Gastrocnemius medialis (tissue), 4 donors: ENCODE measurements at regions not wholly inside any gene's neighbourhood (a gene's known extent, or its start where the extent isn't known, plus 50 kb on each side); places are given as distances from the start of the nearest gene placed in this dataset.

Source experiments
- ATAC-seq, 2 donors: fragments of 150-250 bp; one replicate each; pipeline ENCODE4 v1.9.1; 2016
- DNase-seq, 2 donors: peaks; one replicate each; pipeline ENCODE4 v3.0.0-alpha.2; 2019
- H3K27ac ChIP-seq, 4 donors: fragments of 200-600 bp; sonication (generic); 1 replicate in 1 of 4; 2 replicates in 3 of 4; pipeline ENCODE4 v1.5.1; 2016 to 2018; ENCODE audit warnings: mild to moderate bottlenecking in 2 of 4, moderate library complexity in 1 of 4
- H3K27me3 ChIP-seq, 3 donors: fragments of 200-600 bp; sonication (generic) in 2 of 3; 1 replicate in 1 of 3; 2 replicates in 2 of 3; pipeline versions ENCODE4 v1.5.1 to v1.6.0; 2016 to 2019; ENCODE audit warnings: mild to moderate bottlenecking in 1 of 3, moderate library complexity in 1 of 3
- H3K36me3 ChIP-seq, 2 donors: fragments of 200-600 bp; sonication (generic) in 1 of 2; one replicate each; pipeline ENCODE4 v1.5.1; 2017 to 2018
- H3K4me1 ChIP-seq, 2 donors: fragments of 200-600 bp; sonication (generic) in 1 of 2; one replicate each; pipeline ENCODE4 v1.5.1; 2016 to 2017; ENCODE audit warnings: mild to moderate bottlenecking in 2 of 2
- H3K4me3 ChIP-seq, 4 donors: fragments of 200-600 bp; sonication (generic) in 3 of 4; 1 replicate in 1 of 4; 2 replicates in 3 of 4; pipeline ENCODE4 v1.5.1; 2016 to 2019; ENCODE audit warnings: mild to moderate bottlenecking in 2 of 4
- H3K9me3 ChIP-seq, 3 donors: fragments of 200-600 bp; sonication (generic) in 2 of 3; 1 replicate in 1 of 3; 2 replicates in 2 of 3; pipeline ENCODE4 v1.5.1; 2016 to 2019
- POLR2A ChIP-seq, 2 donors: fragments of 450-650 bp; IDR thresholded peaks; one replicate each; pipeline ENCODE4 v1.6.1; 2017; ENCODE audit warnings: antibody characterized with exemption in 2 of 2, mild to moderate bottlenecking in 2 of 2, moderate library complexity in 2 of 2
- in situ Hi-C, 4 donors: fragments of 200-750 bp; cut with MboI; loops; one replicate each; pipeline versions ENCODE4 v1.15.0 to v1.8.0; 2017; ENCODE audit warnings: low sequenced_read_pairs in 4 of 4
- intact Hi-C: fragments of 100-400 bp; cut with DNase I; formaldehyde crosslinking; loops from one replicate; pipeline ENCODE4 v1.15.1; 2023; ENCODE audit warnings: low total_unique reads
- TF ChIP-seq, protein P1 (sequence below), 5 experiments: fragments of 450-650 bp in 3 of 5; fragments of 200-600 bp in 2 of 5; sonication (generic) in 2 of 5; IDR thresholded peaks in 4 of 5; conservative IDR thresholded peaks in 1 of 5; 1 replicate in 4 of 5; 2 replicates in 1 of 5; pipeline ENCODE4 v1.5.1; 2016 to 2019; ENCODE audit warnings: antibody characterized with exemption in 5 of 5, mild to moderate bottlenecking in 3 of 5, moderate library complexity in 3 of 5

DNA sequence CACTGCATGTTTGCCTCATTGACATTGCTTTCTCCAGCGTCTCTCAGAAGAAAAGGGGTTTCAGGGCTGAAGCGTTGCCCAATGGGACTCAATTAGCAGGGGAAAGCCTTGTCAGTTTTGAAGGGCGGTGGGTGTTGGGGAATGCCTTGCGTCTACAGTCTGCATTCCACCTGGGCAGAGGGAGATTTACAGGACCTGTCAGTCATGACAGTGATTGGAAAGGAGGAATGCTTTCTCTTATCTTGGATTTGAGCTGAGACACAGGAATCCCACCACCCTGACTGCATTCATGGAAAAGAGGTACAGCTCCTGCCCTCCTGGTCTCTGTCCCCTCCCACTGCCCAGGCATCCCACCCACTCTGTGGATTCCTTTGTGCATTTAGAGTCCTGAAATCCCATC lies 123.9 kb downstream of the ACKR3 start:
- Histone ChIP-seq H3K27me3 (no peaks in the 10 kb centered on the region), H3K27ac (no peak overlapping the region), H3K36me3 (no peaks in the 10 kb centered on the region), H3K4me1 (peaks cover 0 to 5% of the 10 kb centered on the region in 2 donors), H3K9me3 (no peaks in the 10 kb centered on the region), H3K4me3 (no peak overlapping the region)
- TF ChIP-seq, protein P1, sequence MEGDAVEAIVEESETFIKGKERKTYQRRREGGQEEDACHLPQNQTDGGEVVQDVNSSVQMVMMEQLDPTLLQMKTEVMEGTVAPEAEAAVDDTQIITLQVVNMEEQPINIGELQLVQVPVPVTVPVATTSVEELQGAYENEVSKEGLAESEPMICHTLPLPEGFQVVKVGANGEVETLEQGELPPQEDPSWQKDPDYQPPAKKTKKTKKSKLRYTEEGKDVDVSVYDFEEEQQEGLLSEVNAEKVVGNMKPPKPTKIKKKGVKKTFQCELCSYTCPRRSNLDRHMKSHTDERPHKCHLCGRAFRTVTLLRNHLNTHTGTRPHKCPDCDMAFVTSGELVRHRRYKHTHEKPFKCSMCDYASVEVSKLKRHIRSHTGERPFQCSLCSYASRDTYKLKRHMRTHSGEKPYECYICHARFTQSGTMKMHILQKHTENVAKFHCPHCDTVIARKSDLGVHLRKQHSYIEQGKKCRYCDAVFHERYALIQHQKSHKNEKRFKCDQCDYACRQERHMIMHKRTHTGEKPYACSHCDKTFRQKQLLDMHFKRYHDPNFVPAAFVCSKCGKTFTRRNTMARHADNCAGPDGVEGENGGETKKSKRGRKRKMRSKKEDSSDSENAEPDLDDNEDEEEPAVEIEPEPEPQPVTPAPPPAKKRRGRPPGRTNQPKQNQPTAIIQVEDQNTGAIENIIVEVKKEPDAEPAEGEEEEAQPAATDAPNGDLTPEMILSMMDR (IDR thresholded peaks at IDR 0.05 in 4 of 5, conservative IDR thresholded peaks at IDR 0.05 in 1 of 5): no peak
- TF ChIP-seq POLR2A (IDR thresholded peaks at IDR 0.05): no peak
- intact Hi-C loops: no loop called here
- ATAC-seq (no peak), DNase-seq (no peak)
- in situ Hi-C loops: no loop called here

DNA sequence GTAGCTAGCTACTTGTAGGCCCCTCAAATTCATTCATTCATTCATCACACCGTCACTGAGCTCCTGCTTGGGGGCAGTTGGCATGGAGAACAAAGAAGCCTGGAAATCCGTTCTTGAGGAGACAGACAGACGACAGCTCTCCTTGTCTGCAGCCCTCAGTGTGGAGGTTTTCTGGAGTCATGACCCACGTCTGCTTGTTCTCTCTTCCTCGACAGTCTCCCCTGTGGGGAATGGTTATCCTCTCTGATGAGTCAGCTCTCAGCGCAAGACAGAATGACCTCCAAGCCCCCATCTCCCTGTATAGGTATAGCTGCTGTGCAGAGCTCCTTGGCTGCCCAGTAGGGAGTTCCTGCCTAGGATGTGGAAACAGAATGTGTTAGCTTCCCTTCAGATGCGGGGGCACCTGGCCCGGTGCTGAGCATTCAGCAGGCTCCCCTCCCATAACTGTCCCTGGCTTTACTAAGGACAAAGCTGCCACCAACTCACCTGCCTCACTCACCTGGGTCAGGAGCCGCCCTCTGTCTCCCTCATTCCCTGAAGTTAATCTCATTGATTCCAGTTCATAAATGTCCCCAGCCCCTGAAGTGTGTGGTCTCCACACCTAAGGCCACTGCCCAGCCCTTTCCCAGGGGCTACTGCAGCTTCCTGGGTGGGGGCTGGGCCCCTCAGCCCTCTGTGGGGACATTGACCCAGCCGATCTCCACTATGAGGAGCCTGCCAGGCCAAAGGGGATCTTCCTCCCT lies 124.7 kb downstream of the ACKR3 start:
- intact Hi-C loops (no loop called here), in situ Hi-C loops (no loop called here)
- TF ChIP-seq, protein P1 (IDR thresholded peaks at IDR 0.05 in 4 of 5, conservative IDR thresholded peaks at IDR 0.05 in 1 of 5): no peak
- no peak for TF ChIP-seq POLR2A (IDR thresholded peaks at IDR 0.05)
- Histone ChIP-seq H3K4me1 (peaks cover 0 to 3% of the 10 kb centered on the region in 2 donors), H3K27me3 (no peaks in the 10 kb centered on the region), H3K4me3 (no peak overlapping the region), H3K27ac (no peak overlapping the region), H3K9me3 (no peaks in the 10 kb centered on the region), H3K36me3 (no peaks in the 10 kb centered on the region)
- ATAC-seq (no peak), DNase-seq (no peak)

DNA sequence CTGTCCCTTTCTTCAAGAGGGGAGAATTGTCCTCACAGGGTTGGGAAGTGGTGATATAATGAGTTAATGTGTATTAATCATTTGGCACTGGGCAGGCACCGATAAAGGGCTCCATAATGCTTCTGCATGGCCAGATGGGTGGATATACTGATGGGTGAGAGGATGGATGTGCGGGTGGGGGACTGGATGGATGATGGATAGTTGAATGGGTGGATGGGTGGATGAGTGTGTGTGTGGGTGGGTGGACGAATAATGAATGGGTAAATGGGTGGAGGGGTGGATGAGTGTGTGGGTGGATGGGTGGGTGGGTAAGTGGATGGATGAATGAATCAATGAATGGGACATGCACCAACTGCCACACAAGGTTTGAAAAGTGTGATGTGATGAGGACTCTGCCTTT lies 127.2 kb downstream of the ACKR3 start:
- Histone ChIP-seq H3K36me3 (no peaks in the 10 kb centered on the region), H3K27ac (no peak overlapping the region), H3K9me3 (no peaks in the 10 kb centered on the region), H3K4me1 (no peaks in the 10 kb centered on the region), H3K4me3 (no peak overlapping the region), H3K27me3 (no peaks in the 10 kb centered on the region)
- intact Hi-C loops: no loop called here
- DNase-seq (no peak), ATAC-seq (no peak)
- no peak for TF ChIP-seq POLR2A (IDR thresholded peaks at IDR 0.05)
- TF ChIP-seq, protein P1 (IDR thresholded peaks at IDR 0.05 in 4 of 5, conservative IDR thresholded peaks at IDR 0.05 in 1 of 5): no peak
- in situ Hi-C loops: no loop called here

DNA sequence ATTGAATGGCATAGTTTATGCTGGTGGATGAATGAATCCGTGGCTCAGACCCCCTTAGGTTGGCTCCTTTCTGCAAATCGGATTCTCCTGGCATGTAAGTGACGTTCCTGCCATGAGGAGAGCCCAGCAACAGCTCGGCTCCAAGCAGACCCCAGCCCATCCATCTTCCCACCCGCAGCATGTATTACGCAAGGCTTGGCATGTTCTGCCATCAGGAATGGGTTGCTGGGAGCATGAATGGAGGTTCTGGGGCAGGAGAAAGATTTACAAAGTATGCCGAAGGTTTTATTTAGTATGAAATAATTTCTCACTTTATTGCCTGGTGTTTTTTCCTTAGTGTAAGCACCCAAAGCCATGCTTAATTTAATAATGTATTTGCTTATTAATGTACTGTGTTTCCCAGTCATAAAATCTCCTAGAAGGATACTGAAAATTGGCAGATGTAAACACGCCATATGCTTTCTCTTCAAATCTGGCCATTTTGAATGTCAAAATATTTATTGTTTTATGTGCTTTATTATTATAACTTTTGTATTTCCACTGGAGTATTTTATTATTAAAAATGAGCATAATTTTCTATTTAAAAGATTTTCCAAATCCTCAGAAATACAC lies 128.5 kb downstream of the ACKR3 start:
- Histone ChIP-seq H3K9me3 (no peaks in the 10 kb centered on the region), H3K27me3 (no peaks in the 10 kb centered on the region), H3K27ac (no peak overlapping the region), H3K4me1 (no peaks in the 10 kb centered on the region), H3K4me3 (no peak overlapping the region), H3K36me3 (no peaks in the 10 kb centered on the region)
- intact Hi-C loops (no loop called here), in situ Hi-C loops (no loop called here)
- ATAC-seq (no peak), DNase-seq (no peak)
- no peak for TF ChIP-seq POLR2A (IDR thresholded peaks at IDR 0.05)
- TF ChIP-seq, protein P1 (IDR thresholded peaks at IDR 0.05 in 4 of 5, conservative IDR thresholded peaks at IDR 0.05 in 1 of 5): no peak
